A673 (cell line): ENCODE measurements at regions not wholly inside any gene's neighbourhood (a gene's known extent, or its start where the extent isn't known, plus 50 kb on each side); places are given as distances from the start of the nearest gene placed in this dataset.

Experiments
- EZH2 ChIP-seq: fragments of 200-600 bp; sonication (generic); IDR thresholded peaks from 2 replicates; pipeline ENCODE4 v1.6.1; 2017; ENCODE audit warnings: borderline replicate concordance, low read depth, mild to moderate bottlenecking, mixed read lengths, antibody characterized with exemption, low read length; ENCODE audit not compliant: poor library complexity, severe bottlenecking
- TF ChIP-seq, protein P1 (sequence below): fragments of 300-800, 200-600 bp; sonication (generic); conservative IDR thresholded peaks from 2 replicates; pipeline ENCODE4 v1.5.1; 2017; ENCODE audit warnings: low read depth, mild to moderate bottlenecking, antibody characterized with exemption, low read length, moderate library complexity, mixed read lengths

DNA sequence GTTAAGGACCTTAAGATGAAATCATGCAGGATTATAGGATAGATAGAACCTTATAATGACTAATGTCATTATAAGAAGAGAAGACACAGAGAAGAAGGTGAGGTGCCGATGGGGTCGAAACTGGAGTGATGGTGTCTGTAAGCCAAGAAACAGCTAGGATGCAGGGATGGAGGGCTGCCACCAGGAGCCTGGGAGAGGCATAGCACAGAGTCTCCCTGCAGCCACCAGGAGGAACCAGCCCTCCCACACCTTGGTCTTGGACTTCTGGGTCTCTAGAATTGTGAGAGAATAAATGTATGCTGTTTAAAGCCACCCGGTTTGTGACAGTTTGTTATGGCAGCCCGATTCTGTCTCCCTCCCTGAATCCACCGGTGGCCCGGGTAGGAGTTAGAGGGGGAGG is 337.2 kb upstream of the AJAP1 start:
- TF ChIP-seq, protein P1, sequence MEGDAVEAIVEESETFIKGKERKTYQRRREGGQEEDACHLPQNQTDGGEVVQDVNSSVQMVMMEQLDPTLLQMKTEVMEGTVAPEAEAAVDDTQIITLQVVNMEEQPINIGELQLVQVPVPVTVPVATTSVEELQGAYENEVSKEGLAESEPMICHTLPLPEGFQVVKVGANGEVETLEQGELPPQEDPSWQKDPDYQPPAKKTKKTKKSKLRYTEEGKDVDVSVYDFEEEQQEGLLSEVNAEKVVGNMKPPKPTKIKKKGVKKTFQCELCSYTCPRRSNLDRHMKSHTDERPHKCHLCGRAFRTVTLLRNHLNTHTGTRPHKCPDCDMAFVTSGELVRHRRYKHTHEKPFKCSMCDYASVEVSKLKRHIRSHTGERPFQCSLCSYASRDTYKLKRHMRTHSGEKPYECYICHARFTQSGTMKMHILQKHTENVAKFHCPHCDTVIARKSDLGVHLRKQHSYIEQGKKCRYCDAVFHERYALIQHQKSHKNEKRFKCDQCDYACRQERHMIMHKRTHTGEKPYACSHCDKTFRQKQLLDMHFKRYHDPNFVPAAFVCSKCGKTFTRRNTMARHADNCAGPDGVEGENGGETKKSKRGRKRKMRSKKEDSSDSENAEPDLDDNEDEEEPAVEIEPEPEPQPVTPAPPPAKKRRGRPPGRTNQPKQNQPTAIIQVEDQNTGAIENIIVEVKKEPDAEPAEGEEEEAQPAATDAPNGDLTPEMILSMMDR, result no peak
- TF ChIP-seq EZH2, result no peak
